A673 (cell line): ENCODE measurements at regions not wholly inside any gene's neighbourhood (a gene's known extent, or its start where the extent isn't known, plus 50 kb on each side); places are given as distances from the start of the nearest gene placed in this dataset.

Experiments
- BruUV-seq: library from RNA; stranded (reverse); fragments of 400-500 nt; replicated peaks from 2 replicates; lab custom pipeline; 2021; lab: Mats Ljungman, UMichigan
- CTCF ChIA-PET: fragments of 300-600 bp; sonication (Branson Sonifier 250); formaldehyde crosslinking; loops from one replicate; lab custom pipeline; 2022; ENCODE audit warnings: antibody characterized with exemption; lab: Charles Lee
- POLR2A ChIA-PET: fragments of 300-600 bp; sonication (Branson Sonifier 250); formaldehyde crosslinking; loops from one replicate; lab custom pipeline; 2022; ENCODE audit warnings: antibody characterized with exemption; ENCODE audit not compliant: low non-redundant PET; lab: Charles Lee
- DNase-seq: peaks from one replicate; pipeline ENCODE4 v3.0.0-alpha.2; 2015; ENCODE audit warnings: low spot score
- H3K27ac ChIP-seq: fragments of 200-600 bp; sonication (generic); 2 replicates; pipeline ENCODE4 v1.5.1; 2016; ENCODE audit warnings: mixed run types, low read depth, mild to moderate bottlenecking, mixed read lengths, antibody characterized with exemption, low read length; ENCODE audit not compliant: poor library complexity, severe bottlenecking
- H3K27me3 ChIP-seq: fragments of 200-600 bp; sonication (generic); replicated peaks from 2 replicates; pipeline ENCODE4 v1.6.1; 2017; ENCODE audit warnings: mixed run types, low read depth, mild to moderate bottlenecking, mixed read lengths, antibody characterized with exemption, low read length; ENCODE audit not compliant: insufficient read depth, poor library complexity
- H3K36me3 ChIP-seq: fragments of 200-600 bp; sonication (generic); 2 replicates; pipeline ENCODE4 v1.6.1; 2016; ENCODE audit warnings: mixed run types, mild to moderate bottlenecking, mixed read lengths, antibody characterized with exemption, low read length; ENCODE audit not compliant: insufficient read depth, poor library complexity, severe bottlenecking
- H3K4me1 ChIP-seq: fragments of 200-600 bp; sonication (generic); 2 replicates; pipeline ENCODE4 v1.6.1; 2017; ENCODE audit warnings: mixed run types, mild to moderate bottlenecking, mixed read lengths, antibody characterized with exemption, low read length; ENCODE audit not compliant: insufficient read depth, poor library complexity, severe bottlenecking
- H3K4me3 ChIP-seq: fragments of 200-600 bp; sonication (generic); 2 replicates; pipeline ENCODE4 v1.5.1; 2016; ENCODE audit warnings: low read depth, mixed run types, mild to moderate bottlenecking, mixed read lengths, low read length; ENCODE audit not compliant: poor library complexity, severe bottlenecking
- H3K9me3 ChIP-seq: fragments of 200-600 bp; sonication (generic); 2 replicates; pipeline ENCODE4 v1.6.1; 2016; ENCODE audit warnings: mixed run types, low read depth, mild to moderate bottlenecking, mixed read lengths, antibody characterized with exemption, low read length; ENCODE audit not compliant: poor library complexity, severe bottlenecking
- EZH2 ChIP-seq: fragments of 200-600 bp; sonication (generic); IDR thresholded peaks from 2 replicates; pipeline ENCODE4 v1.6.1; 2017; ENCODE audit warnings: borderline replicate concordance, low read depth, mild to moderate bottlenecking, mixed read lengths, antibody characterized with exemption, low read length; ENCODE audit not compliant: poor library complexity, severe bottlenecking
- intact Hi-C: fragments of 100-400 bp; cut with micrococcal nuclease; formaldehyde crosslinking; loops from one replicate; pipeline ENCODE4 v1.10.0; 2022; ENCODE audit not compliant: unreplicated experiment
- TF ChIP-seq, protein P1 (sequence below): fragments of 300-800, 200-600 bp; sonication (generic); conservative IDR thresholded peaks from 2 replicates; pipeline ENCODE4 v1.5.1; 2017; ENCODE audit warnings: low read depth, mild to moderate bottlenecking, antibody characterized with exemption, low read length, moderate library complexity, mixed read lengths

- ChIA-PET CTCF (no interaction called here), POLR2A (no interaction called here)
- H3K4me3 ChIP-seq, result no peak overlapping the region
- DNase-seq, result no peak
- no peaks in the 10 kb centered on the region for H3K36me3 ChIP-seq
- no TSS peak for BruUV-seq
- intact Hi-C loops, result no loop called here
- H3K27ac ChIP-seq, result no peak overlapping the region
- no peaks in the 10 kb centered on the region for H3K27me3 ChIP-seq
- TF ChIP-seq, protein P1, sequence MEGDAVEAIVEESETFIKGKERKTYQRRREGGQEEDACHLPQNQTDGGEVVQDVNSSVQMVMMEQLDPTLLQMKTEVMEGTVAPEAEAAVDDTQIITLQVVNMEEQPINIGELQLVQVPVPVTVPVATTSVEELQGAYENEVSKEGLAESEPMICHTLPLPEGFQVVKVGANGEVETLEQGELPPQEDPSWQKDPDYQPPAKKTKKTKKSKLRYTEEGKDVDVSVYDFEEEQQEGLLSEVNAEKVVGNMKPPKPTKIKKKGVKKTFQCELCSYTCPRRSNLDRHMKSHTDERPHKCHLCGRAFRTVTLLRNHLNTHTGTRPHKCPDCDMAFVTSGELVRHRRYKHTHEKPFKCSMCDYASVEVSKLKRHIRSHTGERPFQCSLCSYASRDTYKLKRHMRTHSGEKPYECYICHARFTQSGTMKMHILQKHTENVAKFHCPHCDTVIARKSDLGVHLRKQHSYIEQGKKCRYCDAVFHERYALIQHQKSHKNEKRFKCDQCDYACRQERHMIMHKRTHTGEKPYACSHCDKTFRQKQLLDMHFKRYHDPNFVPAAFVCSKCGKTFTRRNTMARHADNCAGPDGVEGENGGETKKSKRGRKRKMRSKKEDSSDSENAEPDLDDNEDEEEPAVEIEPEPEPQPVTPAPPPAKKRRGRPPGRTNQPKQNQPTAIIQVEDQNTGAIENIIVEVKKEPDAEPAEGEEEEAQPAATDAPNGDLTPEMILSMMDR, result no peak
- no peak for TF ChIP-seq EZH2
- no peaks in the 10 kb centered on the region for H3K4me1 ChIP-seq
- H3K9me3 ChIP-seq, result peaks cover 19% of the 10 kb centered on the region
Measured at GRCh38 chr7:51617686-51618085, 301.1 kb upstream of the COBL start.

- BruUV-seq, result no TSS peak
- Histone ChIP-seq H3K27me3 (no peaks in the 10 kb centered on the region), H3K4me3 (no peak overlapping the region), H3K4me1 (no peaks in the 10 kb centered on the region), H3K9me3 (peaks cover 15% of the 10 kb centered on the region), H3K36me3 (no peaks in the 10 kb centered on the region), H3K27ac (no peak overlapping the region)
- POLR2A ChIA-PET, result no interaction called here
- DNase-seq, result no peak
- intact Hi-C loops, result no loop called here
- CTCF ChIA-PET, result no interaction called here
- TF ChIP-seq EZH2, result no peak
- TF ChIP-seq, protein P1, result no peak
Measured at GRCh38 chr7:51613911-51614357, 297.3 kb upstream of the COBL start.

DNA sequence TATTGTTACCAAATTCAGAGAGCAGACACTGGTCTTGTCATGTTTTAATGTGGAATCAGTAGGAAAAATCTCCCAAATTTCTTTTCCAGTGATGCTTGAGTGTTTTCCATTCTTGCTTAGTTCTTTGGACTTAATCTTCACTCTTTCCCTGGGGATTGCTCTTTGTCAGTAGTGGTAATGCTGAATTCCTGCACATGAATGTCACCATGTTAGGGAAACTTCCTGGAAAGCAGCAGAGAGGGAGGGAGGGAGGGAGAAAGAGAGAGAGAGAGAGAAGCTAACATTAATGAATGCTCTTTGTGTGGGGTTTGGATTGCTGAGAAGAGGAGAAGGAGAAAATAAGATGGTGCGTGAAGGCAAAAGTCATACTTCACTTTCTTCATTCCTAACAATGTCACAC, 295.3 kb upstream of the COBL start:
- no TSS peak for BruUV-seq
- CTCF ChIA-PET, result no interaction called here
- H3K4me1 ChIP-seq, result no peaks in the 10 kb centered on the region
- TF ChIP-seq EZH2, result no peak
- TF ChIP-seq, protein P1, result no peak
- DNase-seq, result no peak
- H3K9me3 ChIP-seq, result peaks cover 15% of the 10 kb centered on the region
- no peak overlapping the region for H3K4me3 ChIP-seq
- H3K36me3 ChIP-seq, result no peaks in the 10 kb centered on the region
- intact Hi-C loops, result no loop called here
- POLR2A ChIA-PET, result no interaction called here
- H3K27me3 ChIP-seq, result no peaks in the 10 kb centered on the region
- H3K27ac ChIP-seq, result no peak overlapping the region
